Pancreas (tissue), 10 donors: ENCODE measurements at regions not wholly inside any gene's neighbourhood (a gene's known extent, or its start where the extent isn't known, plus 50 kb on each side); places are given as distances from the start of the nearest gene placed in this dataset.

Experiments used
- ATAC-seq, 4 donors: fragments of 200-7000 bp; cut with Tn5 transposase; one replicate each; pipeline versions ENCODE4 v1.8.0 to v1.9.1; 2020; ENCODE audit warnings: mild to moderate bottlenecking in 4 of 4, moderate library complexity in 4 of 4
- DNase-seq, 6 donors: peaks; one replicate each; pipeline ENCODE4 v3.0.0-alpha.2; 2020
- FAIRE-seq: peaks from 2 replicates; lab custom pipeline; 2012; peaks lifted over from hg19 to GRCh38; lab: Jason Lieb, UNC
- H3K27ac ChIP-seq, 4 donors: fragments of 200-600 bp; sonication (generic); 1 replicate in 3 of 4; 2 replicates in 1 of 4; pipeline versions ENCODE4 v1.5.0 to v1.8.0; 2020
- H3K27me3 ChIP-seq, 4 donors: fragments of 200-600 bp; one replicate each; pipeline ENCODE4 v1.8.0; 2021
- H3K36me3 ChIP-seq, 3 donors: fragments of 200-600 bp; sonication (generic) in 1 of 3; one replicate each; pipeline versions ENCODE4 v1.5.0 to v1.8.0; 2020 to 2021
- H3K4me1 ChIP-seq, 3 donors: fragments of 200-600 bp; one replicate each; pipeline ENCODE4 v1.8.0; 2021
- H3K4me3 ChIP-seq, 4 donors: fragments of 200-600 bp; sonication (generic) in 2 of 4; one replicate each; pipeline versions ENCODE4 v1.5.0 to v1.8.0; 2020 to 2021
- H3K9me3 ChIP-seq, 4 donors: fragments of 200-600 bp; one replicate each; pipeline ENCODE4 v1.8.0; 2021
- CTCF ChIP-seq, 4 donors: fragments of 200-600 bp; sonication (generic) in 3 of 4; IDR thresholded peaks; one replicate each; pipeline versions ENCODE4 v1.5.0 to v1.8.0; 2021; ENCODE audit warnings: antibody characterized with exemption in 4 of 4
- WGBS, 2 donors: extraction: QIAGEN DNeasy Blood & Tissue Kit; methylation state at CpG; one replicate each; pipeline ENCODE4 v1.1.7; 2013; 5-methylcytosine and 5-hydroxymethylcytosine counted together
- intact Hi-C, 3 donors: fragments of 100-400 bp; cut with DNase I; formaldehyde crosslinking; loops; one replicate each; pipeline versions ENCODE4 v1.11.1 to v1.14.2; 2022
- donor health status: healthy with polysubstance abuse.
- donor health status: DM: no; HTN: no; CAD: no; lungs with moderate emphysema.
- donor health status: DM: no; HTN: no; CAD: no.
- donor health status: control.
- donor health status: control.
- donor health status: Bipolar disorder and iron deficiency.
- donor health status: DM: yes; HTN: yes; CAD: no.
- donor health status: DM: no; HTN: no; CAD: no.
- donor health status: DM: no; HTN: no; CAD: no.
- donor health status: DM: yes; HTN: yes; CAD: no.

- intact Hi-C loops: no loop called here
- no peak for TF ChIP-seq CTCF (IDR thresholded peaks at IDR 0.05)
- Histone ChIP-seq H3K27ac (no peak overlapping the region), H3K4me3 (no peak overlapping the region), H3K4me1 (no peaks in the 10 kb centered on the region), H3K36me3 (no peaks in the 10 kb centered on the region), H3K27me3 (no peaks in the 10 kb centered on the region), H3K9me3 (no peaks in the 10 kb centered on the region)
- ATAC-seq (no peak), DNase-seq (no peak), FAIRE-seq (no peak)
- WGBS, 2 donors: 68 to 69% methylated on average over 19 of the region's 19 CpGs
These were observed 145.2 kb upstream of the UNC5B start for GRCh38 chr10:71067098-71067740.

- Histone ChIP-seq H3K36me3 (no peaks in the 10 kb centered on the region), H3K27ac (no peak overlapping the region), H3K27me3 (no peaks in the 10 kb centered on the region), H3K4me1 (no peaks in the 10 kb centered on the region), H3K4me3 (no peak overlapping the region), H3K9me3 (no peaks in the 10 kb centered on the region)
- no peak for FAIRE-seq
- 81 to 89% methylated on average over 6 of the region's 6 CpGs for WGBS, 2 donors
- no peak for DNase-seq
- peak in 1 of 4 donors; percentile 19 for ATAC-seq
- intact Hi-C loops: no loop called here
- TF ChIP-seq CTCF (IDR thresholded peaks at IDR 0.05): no peak
These were observed 143.5 kb upstream of the UNC5B start for GRCh38 chr10:71068861-71069271.

GRCh38 chr10:71069909-71070666 is 142.3 kb upstream of the UNC5B start:
- Histone ChIP-seq H3K27me3 (no peaks in the 10 kb centered on the region), H3K36me3 (no peaks in the 10 kb centered on the region), H3K4me3 (no peak overlapping the region), H3K4me1 (no peaks in the 10 kb centered on the region), H3K9me3 (no peaks in the 10 kb centered on the region), H3K27ac (no peak overlapping the region)
- DNase-seq (no peak), FAIRE-seq (no peak), ATAC-seq (no peak)
- intact Hi-C loops: no loop called here
- TF ChIP-seq CTCF (IDR thresholded peaks at IDR 0.05): no peak
- WGBS, 2 donors: 72 to 78% methylated on average over 19 to 24 of the region's 24 CpGs

GRCh38 chr10:71070741-71071140 is 141.6 kb upstream of the UNC5B start:
- Histone ChIP-seq H3K27me3 (no peaks in the 10 kb centered on the region), H3K27ac (no peak overlapping the region), H3K36me3 (no peaks in the 10 kb centered on the region), H3K9me3 (no peaks in the 10 kb centered on the region), H3K4me3 (no peak overlapping the region), H3K4me1 (no peaks in the 10 kb centered on the region)
- FAIRE-seq (no peak), ATAC-seq (no peak), DNase-seq (no peak)
- TF ChIP-seq CTCF (IDR thresholded peaks at IDR 0.05): no peak
- intact Hi-C loops: no loop called here
- WGBS, 2 donors: 47 to 65% methylated on average over 2 of the region's 2 CpGs
